NCI-H82 treated with DMSO at 0.1 percent for 48 hours (cell line): ENCODE measurements at regions not wholly inside any gene's neighbourhood (a gene's known extent, or its start where the extent isn't known, plus 50 kb on each side); places are given as distances from the start of the nearest gene placed in this dataset.

Source experiments
- DNase-seq: peaks from one replicate; lab custom pipeline; 2025; ENCODE audit not compliant: unreplicated experiment; lab: John Stamatoyannopoulos, UW

- no peak for DNase-seq
Measured at GRCh38 chr12:67582238-67582834, 66.2 kb upstream of the DYRK2 start.

- no peak for DNase-seq
Measured at GRCh38 chr12:67582844-67583243, 65.7 kb upstream of the DYRK2 start.

GRCh38 chr12:67586951-67587350, 61.6 kb upstream of the DYRK2 start:
- no peak for DNase-seq

- DNase-seq, result no peak
Measured at GRCh38 chr12:67589078-67589477, 59.5 kb upstream of the DYRK2 start.

GRCh38 chr12:67590149-67590790, 58.3 kb upstream of the DYRK2 start:
- DNase-seq, result no peak

GRCh38 chr12:67592228-67593011, 56.1 kb upstream of the DYRK2 start:
- no peak for DNase-seq

GRCh38 chr12:67593041-67593440, 55.5 kb upstream of the DYRK2 start:
- DNase-seq, result no peak

- DNase-seq, result no peak
Measured at GRCh38 chr12:67593461-67594330, 54.8 kb upstream of the DYRK2 start.

GRCh38 chr12:67594888-67595287, 53.7 kb upstream of the DYRK2 start:
- DNase-seq, result no peak

- DNase-seq, result no peak
Measured at GRCh38 chr12:67595365-67595764, 53.2 kb upstream of the DYRK2 start.

- no peak for DNase-seq
Measured at GRCh38 chr12:67598598-67598997, 49.9 kb upstream of the DYRK2 start.
